Kidney (tissue), 13 donors: ENCODE measurements at regions not wholly inside any gene's neighbourhood (a gene's known extent, or its start where the extent isn't known, plus 50 kb on each side); places are given as distances from the start of the nearest gene placed in this dataset.
A peak's percentile ranks its signal among the peaks of the same experiment; 100 is the strongest.

ENCODE experiments used
- DNase-seq, 5 donors: peaks; one replicate each; pipeline ENCODE4 v3.0.0-alpha.2; 2013 to 2020
- FAIRE-seq: peaks from 2 replicates; lab custom pipeline; 2012; peaks lifted over from hg19 to GRCh38; lab: Jason Lieb, UNC
- H3K27ac ChIP-seq, 2 donors: one replicate each; pipeline ENCODE4 v1.7.0; 2013; ENCODE audit warnings: low read depth in 2 of 2, low read length in 2 of 2, inconsistent platforms in 1 of 2
- H3K27me3 ChIP-seq: one replicate; pipeline ENCODE4 v1.7.1; 2013; ENCODE audit warnings: low read length, inconsistent platforms; ENCODE audit not compliant: control insufficient read depth, insufficient read depth
- H3K36me3 ChIP-seq, 3 donors: one replicate each; pipeline versions ENCODE4 v1.7.0 to v1.7.1; 2013; ENCODE audit warnings: low read length in 3 of 3, control low read depth in 1 of 3, inconsistent platforms in 1 of 3; ENCODE audit not compliant: insufficient read depth in 3 of 3, control insufficient read depth in 2 of 3
- H3K4me1 ChIP-seq, 3 donors: one replicate each; pipeline versions ENCODE4 v1.7.0 to v1.7.1; 2013; ENCODE audit warnings: low read length in 3 of 3, inconsistent platforms in 1 of 3, low read depth in 1 of 3; ENCODE audit not compliant: control insufficient read depth in 2 of 3, insufficient read depth in 2 of 3
- H3K4me3 ChIP-seq, 3 donors: one replicate each; pipeline versions ENCODE4 v1.7.0 to v1.8.1; 2013; ENCODE audit warnings: low read length in 3 of 3, control low read depth in 1 of 3, inconsistent platforms in 1 of 3
- H3K9ac ChIP-seq, 3 donors: one replicate each; pipeline versions ENCODE4 v1.7.0 to v1.7.1; 2013; ENCODE audit warnings: low read length in 3 of 3, control low read depth in 1 of 3, inconsistent platforms in 1 of 3
- H3K9me3 ChIP-seq, 3 donors: one replicate each; pipeline versions ENCODE4 v1.7.0 to v1.7.1; 2013; ENCODE audit warnings: low read length in 3 of 3, control low read depth in 1 of 3, inconsistent platforms in 1 of 3; ENCODE audit not compliant: control insufficient read depth in 2 of 3, insufficient read depth in 1 of 3
- intact Hi-C: fragments of 100-400 bp; cut with DNase I; formaldehyde crosslinking; loops from one replicate; pipeline ENCODE4 v1.11.1; 2022
- TF ChIP-seq, protein P1 (sequence below): IDR thresholded peaks from 3 replicates; pipeline ENCODE4 v1.5.1; 2012; ENCODE audit warnings: mild to moderate bottlenecking, moderate library complexity, borderline replicate concordance; ENCODE audit not compliant: insufficient read depth; ENCODE audit errors: extremely low read depth
- donor health status: control.
- donor health status: control.
- donor health status: control.
- donor health status: control.
- donor health status: control.
- donor health status: DM: yes; HTN: yes; CAD: no.
- donor health status: Normal renal cell carcinoma (clear cell type).

DNA sequence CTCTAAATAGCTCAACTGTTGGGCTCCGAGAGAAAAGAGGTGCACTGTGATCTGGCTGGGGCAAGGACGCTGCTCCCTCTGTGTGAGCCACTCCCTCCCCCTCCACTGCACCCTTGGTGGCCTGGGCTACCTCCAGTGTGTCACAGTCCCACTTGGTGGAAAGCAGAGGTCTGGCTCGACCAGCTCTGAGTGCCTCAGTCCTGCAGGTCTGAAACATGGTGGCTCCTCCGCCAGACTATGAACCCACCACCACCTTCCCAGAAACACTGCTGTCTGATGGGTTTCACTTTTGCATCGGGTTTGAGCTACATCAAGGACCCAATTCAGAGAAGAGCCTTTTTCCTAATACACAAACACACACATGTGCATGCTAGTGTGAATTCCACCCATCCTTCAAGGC, 500.1 kb downstream of the RPS24 start:
- Histone ChIP-seq H3K36me3 (no peaks in the 10 kb centered on the region), H3K27me3 (no peaks in the 10 kb centered on the region), H3K4me1 (no peaks in the 10 kb centered on the region), H3K4me3 (no peak overlapping the region), H3K9me3 (no peaks in the 10 kb centered on the region), H3K9ac (no peak overlapping the region), H3K27ac (no peak overlapping the region)
- TF ChIP-seq, protein P1, sequence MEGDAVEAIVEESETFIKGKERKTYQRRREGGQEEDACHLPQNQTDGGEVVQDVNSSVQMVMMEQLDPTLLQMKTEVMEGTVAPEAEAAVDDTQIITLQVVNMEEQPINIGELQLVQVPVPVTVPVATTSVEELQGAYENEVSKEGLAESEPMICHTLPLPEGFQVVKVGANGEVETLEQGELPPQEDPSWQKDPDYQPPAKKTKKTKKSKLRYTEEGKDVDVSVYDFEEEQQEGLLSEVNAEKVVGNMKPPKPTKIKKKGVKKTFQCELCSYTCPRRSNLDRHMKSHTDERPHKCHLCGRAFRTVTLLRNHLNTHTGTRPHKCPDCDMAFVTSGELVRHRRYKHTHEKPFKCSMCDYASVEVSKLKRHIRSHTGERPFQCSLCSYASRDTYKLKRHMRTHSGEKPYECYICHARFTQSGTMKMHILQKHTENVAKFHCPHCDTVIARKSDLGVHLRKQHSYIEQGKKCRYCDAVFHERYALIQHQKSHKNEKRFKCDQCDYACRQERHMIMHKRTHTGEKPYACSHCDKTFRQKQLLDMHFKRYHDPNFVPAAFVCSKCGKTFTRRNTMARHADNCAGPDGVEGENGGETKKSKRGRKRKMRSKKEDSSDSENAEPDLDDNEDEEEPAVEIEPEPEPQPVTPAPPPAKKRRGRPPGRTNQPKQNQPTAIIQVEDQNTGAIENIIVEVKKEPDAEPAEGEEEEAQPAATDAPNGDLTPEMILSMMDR = no peak
- DNase-seq = peak in 1 of 5 donors; percentile 7
- intact Hi-C loops = no loop called here
- FAIRE-seq = no peak

DNA sequence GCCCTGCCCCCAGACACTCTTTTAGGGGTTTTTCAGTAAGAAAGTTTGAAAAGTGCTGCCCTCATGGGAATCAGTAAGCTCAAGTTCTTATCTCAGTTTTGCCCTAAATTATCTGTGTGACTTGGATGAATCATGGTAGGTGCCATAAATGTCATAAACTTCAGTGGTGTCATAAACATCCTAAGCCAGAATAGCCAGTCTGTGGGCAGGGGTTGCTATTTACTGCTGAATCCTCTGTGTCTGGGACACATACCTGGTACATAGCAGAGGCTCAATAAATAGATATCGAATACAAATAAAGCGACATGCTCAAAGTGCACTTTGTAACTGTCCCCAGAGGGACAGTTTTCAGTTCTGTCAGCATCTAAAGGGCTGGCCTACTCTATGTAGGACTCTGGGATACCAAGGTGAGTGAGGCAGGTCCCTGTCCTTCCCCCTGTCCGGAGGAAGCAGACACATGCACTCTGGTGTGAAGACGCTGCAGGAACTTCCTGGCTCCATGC, 502.1 kb downstream of the RPS24 start:
- H3K36me3 ChIP-seq = no peaks in the 10 kb centered on the region
- H3K4me3 ChIP-seq = no peak overlapping the region
- no peaks in the 10 kb centered on the region for H3K27me3 ChIP-seq
- H3K4me1 ChIP-seq = no peaks in the 10 kb centered on the region
- H3K9me3 ChIP-seq = no peaks in the 10 kb centered on the region
- TF ChIP-seq, protein P1 = no peak
- intact Hi-C loops = no loop called here
- FAIRE-seq (no peak), DNase-seq (no peak)
- H3K9ac ChIP-seq = no peak overlapping the region
- no peak overlapping the region for H3K27ac ChIP-seq

DNA sequence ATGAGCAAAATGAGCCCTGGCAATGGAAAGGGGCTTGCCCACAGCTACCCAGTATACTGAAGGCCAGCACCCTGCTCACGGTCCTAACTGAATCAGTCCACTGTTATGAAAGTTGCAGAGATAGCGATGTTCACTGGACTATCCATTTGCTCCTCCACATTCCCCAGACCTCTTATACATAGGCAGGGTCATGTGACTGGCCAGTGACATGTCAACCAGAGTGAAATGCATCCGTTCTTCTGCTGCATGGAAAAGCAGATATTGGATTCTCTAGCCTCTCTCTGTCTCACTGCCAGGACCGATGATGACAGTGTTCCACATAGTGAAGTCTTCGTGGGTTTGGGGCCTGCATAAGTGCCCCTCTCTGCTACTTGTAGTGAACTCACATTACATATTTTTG, 503.4 kb downstream of the RPS24 start:
- Histone ChIP-seq H3K27ac (no peak overlapping the region), H3K36me3 (no peaks in the 10 kb centered on the region), H3K4me1 (no peaks in the 10 kb centered on the region), H3K9ac (no peak overlapping the region), H3K27me3 (no peaks in the 10 kb centered on the region), H3K4me3 (no peak overlapping the region), H3K9me3 (no peaks in the 10 kb centered on the region)
- DNase-seq (peak in 1 of 5 donors; percentile 7), FAIRE-seq (no peak)
- intact Hi-C loops = no loop called here
- TF ChIP-seq, protein P1 = no peak

DNA sequence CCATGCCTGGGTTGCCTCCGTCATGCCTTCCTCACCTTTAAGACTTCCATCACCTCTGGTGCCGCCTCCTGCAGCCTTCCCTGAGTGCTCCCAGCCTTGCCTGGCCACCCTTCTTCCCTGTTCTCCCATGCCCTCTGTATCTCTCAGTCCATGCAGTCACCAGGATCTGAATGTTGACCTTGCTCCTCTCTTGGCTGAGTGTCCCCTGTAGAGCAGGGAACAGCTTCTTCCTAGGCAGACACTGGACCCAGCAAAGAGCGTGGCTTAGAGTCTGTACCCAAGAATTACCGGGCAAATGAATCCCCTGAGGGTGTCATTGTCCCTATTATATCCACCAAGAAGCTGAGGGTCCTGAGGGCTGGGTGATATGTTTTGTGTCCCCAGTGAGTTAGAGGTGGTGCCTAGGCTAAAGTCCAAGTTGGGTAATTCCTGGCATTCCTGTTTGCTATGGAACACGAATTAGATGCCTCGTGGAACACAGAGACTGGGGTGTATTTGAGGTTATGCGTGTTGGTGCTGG, 505.6 kb downstream of the RPS24 start:
- Histone ChIP-seq H3K4me3 (no peak overlapping the region), H3K9me3 (no peaks in the 10 kb centered on the region), H3K27ac (no peak overlapping the region), H3K9ac (no peak overlapping the region), H3K4me1 (peaks cover 0 to 4% (median 0%) of the 10 kb centered on the region in 3 donors), H3K27me3 (no peaks in the 10 kb centered on the region), H3K36me3 (no peaks in the 10 kb centered on the region)
- intact Hi-C loops = no loop called here
- TF ChIP-seq, protein P1 = no peak
- FAIRE-seq (no peak), DNase-seq (peak in 1 of 5 donors; percentile 24)
